ENCODE measurements at regions not wholly inside any gene's neighbourhood (a gene's known extent, or its start where the extent isn't known, plus 50 kb on each side); places are given as distances from the start of the nearest gene placed in this dataset.

- TF ChIP-seq BRCA1 (IDR thresholded peaks at IDR 0.05; ENCODE audit: low read depth, low read length): no peak
- no peak for TF ChIP-seq SP2 (IDR thresholded peaks at IDR 0.05; ENCODE audit: low read length)
- no peak for TF ChIP-seq JUND (IDR thresholded peaks at IDR 0.05; ENCODE audit: low read length)
- TF ChIP-seq ATF3 (IDR thresholded peaks at IDR 0.05; ENCODE audit: insufficient read depth, low read depth, low read length): no peak
- no peak for TF ChIP-seq EP300 (IDR thresholded peaks at IDR 0.05; ENCODE audit: borderline replicate concordance in 1 of 2, low read depth in 2 of 2, low read length in 2 of 2)
Observed at GRCh38 chr9:26781906-26782305, 110.7 kb downstream of the CAAP1 start (continued).
